ENCODE measurements at regions not wholly inside any gene's neighbourhood (a gene's known extent, or its start where the extent isn't known, plus 50 kb on each side); places are given as distances from the start of the nearest gene placed in this dataset.

GRCh38 chr6:71531006-71531405 is 242.4 kb downstream of the OGFRL1 start:
- TF ChIP-seq POLR2A (IDR thresholded peaks at IDR 0.05) (no peak), CTCF (IDR thresholded peaks at IDR 0.05) (no peak)
